ENCODE measurements at regions not wholly inside any gene's neighbourhood (a gene's known extent, or its start where the extent isn't known, plus 50 kb on each side); places are given as distances from the start of the nearest gene placed in this dataset.
"Not testable (repeated sequence)": the region's sequence is repeated elsewhere in the genome, so short reads cannot be mapped to it uniquely, and the experiment has no call there.

DNA sequence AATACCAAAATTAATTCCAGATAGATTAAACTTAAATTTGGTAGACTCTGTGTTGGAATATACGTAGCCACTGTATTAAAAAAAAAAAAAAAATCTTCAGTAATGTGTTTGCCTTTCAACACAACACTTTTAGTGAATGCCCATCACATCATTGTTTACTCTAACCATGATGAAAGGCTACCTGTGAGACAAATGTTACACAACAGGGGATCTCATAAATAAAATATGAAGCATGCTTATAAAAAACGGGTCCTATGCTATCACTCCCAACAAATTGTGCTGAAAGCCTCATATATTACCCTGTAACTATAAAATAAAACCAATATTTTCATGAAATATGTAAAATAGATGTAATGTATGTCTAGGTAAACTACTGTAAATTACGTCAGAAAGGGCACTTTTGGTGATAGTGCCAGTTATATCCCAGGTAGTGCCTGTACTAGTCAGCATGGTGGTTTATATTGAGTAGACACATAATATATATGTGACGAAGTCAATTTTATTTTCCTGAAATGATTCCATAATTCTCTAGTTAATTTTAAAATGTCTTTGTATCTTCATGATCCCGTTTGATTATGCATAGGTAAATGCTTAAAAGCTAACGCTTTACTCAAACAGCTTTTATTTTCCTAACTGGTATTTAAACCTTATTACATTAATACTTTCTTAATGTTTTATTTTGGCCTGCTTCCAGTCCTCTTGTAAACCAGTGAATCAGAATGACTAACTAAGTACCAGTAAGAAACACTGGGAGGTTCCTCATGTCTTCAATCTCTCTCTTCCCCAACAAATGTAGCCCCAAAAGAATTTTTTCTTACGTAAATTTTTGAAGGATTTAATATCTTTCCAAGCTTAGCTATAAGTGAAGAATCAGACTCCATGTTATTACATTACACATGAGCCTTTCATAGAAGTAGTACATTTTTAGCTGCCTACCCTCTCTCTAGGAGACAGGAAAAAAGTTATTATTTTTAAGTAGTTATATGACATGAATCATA, 420.3 kb downstream of the GABRG2 start:
- no peak for DNase-seq

- DNase-seq: no peak
Measured at GRCh38 chr5:162496100-162496808, 428.7 kb downstream of the GABRG2 start.

- no peak for DNase-seq
Measured at GRCh38 chr5:162497455-162497854, 429.9 kb downstream of the GABRG2 start.

DNA sequence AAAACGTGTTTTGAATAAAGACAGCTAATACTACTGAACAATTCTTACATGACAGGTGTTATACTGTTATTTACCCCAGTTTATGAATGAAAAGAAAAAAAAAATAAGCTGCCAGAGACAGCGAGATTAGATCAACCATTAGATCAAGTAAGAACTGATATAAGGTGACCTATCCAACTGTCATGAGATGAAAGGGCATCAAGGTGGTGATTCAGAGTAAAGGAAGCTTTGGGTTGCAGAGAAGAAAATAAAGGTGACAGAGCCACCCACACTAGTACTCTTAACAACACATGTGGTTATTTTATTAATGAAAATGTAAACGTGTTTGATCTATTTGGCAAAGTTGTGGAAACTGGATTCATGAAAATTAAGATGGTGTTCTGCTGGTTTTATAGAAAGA, 435.2 kb downstream of the GABRG2 start:
- DNase-seq: no peak

- DNase-seq: no peak
Measured at GRCh38 chr5:162503796-162504195, 436.2 kb downstream of the GABRG2 start.

- no peak for DNase-seq
Measured at GRCh38 chr5:162512935-162513565, 445.5 kb downstream of the GABRG2 start.

DNA sequence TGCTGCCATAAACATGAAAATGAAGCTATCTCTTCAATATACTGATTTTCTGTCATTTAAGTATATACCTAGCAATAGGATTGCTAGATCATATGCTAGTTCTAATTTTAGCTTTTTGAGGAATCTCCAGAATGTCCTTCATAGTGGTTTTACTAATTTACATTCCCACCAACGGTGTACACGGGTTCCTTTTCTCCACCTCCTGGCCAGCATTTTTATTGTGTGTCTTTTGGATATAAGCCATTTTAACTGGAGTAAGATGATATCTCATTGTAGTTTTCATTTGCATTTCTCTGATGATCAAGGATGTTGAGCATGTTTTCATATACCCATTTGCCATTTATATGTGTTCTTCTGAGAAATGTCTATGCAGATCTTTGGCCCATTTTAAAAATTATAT, 446.5 kb downstream of the GABRG2 start:
- DNase-seq: no peak

DNA sequence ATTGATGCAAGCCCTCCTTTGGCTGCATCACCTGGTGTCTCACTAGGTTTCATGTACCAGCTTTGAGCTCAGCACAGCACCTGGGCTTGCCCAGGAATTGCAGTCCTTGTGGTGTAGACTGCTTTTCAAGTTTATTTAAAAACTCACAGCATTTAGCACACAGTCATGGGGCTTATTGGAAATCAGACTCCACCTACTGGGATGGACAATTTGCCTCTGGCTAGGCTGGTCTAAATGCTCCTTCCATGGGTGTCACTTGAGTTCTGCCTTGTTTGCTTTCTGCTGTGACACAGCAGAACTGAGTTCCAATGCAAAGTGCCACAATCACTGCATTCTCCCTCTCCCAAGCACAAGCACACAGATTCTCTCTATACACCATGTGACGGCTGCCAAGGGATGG, 453.3 kb downstream of the GABRG2 start:
- no peak for DNase-seq

DNA sequence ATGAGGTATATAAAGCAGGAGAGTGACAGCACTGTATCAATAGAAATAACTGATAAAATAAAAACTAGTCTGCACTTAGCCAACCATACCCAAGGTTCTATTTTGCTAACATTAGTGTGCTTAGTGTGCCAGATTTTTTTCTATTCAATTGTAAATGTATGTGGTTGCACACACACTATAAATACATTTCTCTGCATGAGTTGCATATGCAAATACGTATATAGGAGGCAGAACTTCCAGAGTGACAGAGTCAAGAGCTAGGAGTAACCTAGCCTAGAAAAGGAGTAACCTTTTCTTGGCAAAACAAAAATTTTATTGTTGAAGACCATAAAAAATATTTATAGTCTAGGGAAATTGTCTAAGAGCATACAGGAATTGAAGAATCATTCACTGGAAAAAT, 461.6 kb downstream of the GABRG2 start:
- DNase-seq: no peak

- no peak for DNase-seq
Measured at GRCh38 chr5:162529886-162530285, 462.3 kb downstream of the GABRG2 start.

GRCh38 chr5:162543437-162543836, 475.9 kb downstream of the GABRG2 start:
- no peak for DNase-seq

DNA sequence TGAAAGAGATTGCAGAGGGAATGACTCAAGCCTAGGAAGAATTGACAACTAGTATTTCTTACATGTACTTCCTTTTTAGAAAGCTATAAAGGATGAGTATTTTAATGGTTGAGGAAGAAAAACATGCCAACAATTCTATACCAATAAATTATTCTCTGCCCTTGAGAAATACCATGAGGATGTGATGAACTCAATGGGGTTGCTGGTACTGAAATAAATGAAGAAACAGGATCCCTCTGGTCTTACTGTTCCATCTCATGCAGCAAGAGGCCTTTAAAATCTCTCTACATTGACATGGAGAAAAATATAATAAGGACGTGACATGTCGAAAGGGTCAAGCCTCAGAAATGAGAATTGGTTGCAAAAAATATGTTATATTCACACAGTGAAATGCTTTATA, 477.3 kb downstream of the GABRG2 start:
- DNase-seq: no peak

DNA sequence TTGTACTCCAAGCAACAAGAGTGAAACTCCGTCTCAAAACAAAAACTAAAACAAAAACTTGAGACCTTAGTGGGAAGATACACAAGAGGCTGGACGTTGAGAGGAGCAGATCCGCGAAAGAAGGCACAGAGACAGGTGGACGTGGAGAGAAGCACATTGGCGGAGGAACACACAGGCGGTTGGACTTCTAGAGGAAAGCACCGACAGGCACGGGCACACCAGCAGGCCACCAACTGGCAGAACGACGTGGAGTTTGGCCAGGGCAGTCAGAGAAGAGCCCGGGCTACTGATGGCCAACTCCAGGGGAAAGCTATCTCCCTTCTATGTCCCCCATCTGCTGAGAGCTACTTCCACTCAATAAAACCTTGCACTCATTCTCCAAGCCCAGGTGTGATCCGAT, 482.7 kb downstream of the GABRG2 start:
- DNase-seq: no peak

DNA sequence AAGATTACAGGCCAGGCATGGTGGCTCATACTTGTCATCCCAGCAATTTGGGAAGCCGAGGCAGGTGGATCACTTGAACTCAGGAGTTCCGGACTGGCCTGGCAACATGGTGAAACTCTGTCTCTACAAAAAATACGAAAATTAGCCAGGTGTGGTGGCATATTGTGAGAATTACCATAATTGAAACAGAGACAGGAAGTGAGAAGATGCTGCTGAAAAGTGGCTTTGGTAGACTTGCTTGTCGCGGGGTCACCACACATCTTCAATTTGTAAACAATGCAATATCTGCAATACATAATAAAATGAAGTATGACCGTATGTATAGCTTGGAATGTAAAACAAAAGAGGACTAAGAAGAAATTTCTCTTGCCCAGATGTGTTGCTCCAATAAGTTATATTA, 490.5 kb downstream of the GABRG2 start:
- DNase-seq: no peak

- no peak for DNase-seq
Measured at GRCh38 chr5:162567644-162568043, 500.1 kb downstream of the GABRG2 start.

GRCh38 chr5:162573758-162574157, 506.2 kb downstream of the GABRG2 start:
- DNase-seq: no peak

- no peak for DNase-seq
Measured at GRCh38 chr5:162591724-162592123, 524.2 kb downstream of the GABRG2 start.

GRCh38 chr5:162593881-162594280, 526.3 kb downstream of the GABRG2 start:
- DNase-seq: no peak

GRCh38 chr5:162603443-162604070, 536.0 kb downstream of the GABRG2 start:
- DNase-seq: no peak

DNA sequence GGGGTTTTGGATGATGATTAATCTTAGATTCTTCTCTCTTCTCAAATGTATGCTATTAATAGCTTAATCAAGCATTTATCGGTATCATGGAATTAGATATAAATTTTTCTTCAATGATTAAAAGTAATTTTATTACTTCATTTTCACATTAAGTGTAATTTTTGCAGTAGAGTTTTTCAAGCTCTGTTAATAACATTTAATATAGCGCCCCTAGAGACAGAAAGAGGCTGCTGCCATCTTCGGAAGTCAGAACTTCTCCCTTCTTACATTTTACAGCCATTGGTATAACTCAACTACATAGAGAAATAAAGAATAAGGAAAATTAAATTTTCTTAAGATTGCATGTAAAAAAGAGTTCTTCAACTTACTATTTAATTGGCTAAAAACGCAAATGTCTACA, 540.3 kb downstream of the GABRG2 start:
- no peak for DNase-seq

DNA sequence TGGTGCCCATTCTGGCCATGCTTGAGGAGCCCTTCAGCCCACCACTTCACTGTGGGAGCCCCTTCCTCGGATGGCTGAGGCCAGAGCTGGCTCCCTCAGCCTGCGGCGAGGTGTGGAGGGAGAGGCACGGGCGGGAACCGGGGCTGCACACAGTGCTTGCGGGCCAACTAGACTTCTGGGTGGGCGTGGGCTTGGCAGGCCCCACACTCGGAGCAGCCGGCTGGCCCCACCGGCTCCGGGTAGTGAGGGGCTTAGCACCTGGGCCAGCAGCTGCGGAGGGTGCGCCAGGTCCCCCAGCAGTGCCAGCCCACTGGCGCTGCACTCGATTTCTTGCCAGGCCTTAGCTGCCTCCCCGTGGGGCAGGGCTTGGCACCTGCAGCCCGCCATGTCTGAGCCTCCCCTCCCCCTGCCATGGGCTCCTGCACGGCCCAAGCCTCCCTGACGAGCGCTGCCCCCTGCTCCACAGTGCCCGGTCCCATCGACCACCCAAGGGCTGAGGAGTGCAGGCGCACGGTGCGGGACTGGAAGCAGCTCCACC, 554.2 kb downstream of the GABRG2 start:
- not testable (repeated sequence) for DNase-seq

- no peak for DNase-seq
Measured at GRCh38 chr5:162624110-162624509, 556.5 kb downstream of the GABRG2 start.

GRCh38 chr5:162637481-162637880, 569.9 kb downstream of the GABRG2 start:
- no peak for DNase-seq

Data from activated effector memory CD4-positive, alpha-beta T cell treated with anti-CD3 and anti-CD28 coated beads, Interleukin-2, amount 50 U/mL, for 16 hours (primary cell).